ENCODE measurements at regions not wholly inside any gene's neighbourhood (a gene's known extent, or its start where the extent isn't known, plus 50 kb on each side); places are given as distances from the start of the nearest gene placed in this dataset.
"Not testable (repeated sequence)": the region's sequence is repeated elsewhere in the genome, so short reads cannot be mapped to it uniquely, and the experiment has no call there.

DNA sequence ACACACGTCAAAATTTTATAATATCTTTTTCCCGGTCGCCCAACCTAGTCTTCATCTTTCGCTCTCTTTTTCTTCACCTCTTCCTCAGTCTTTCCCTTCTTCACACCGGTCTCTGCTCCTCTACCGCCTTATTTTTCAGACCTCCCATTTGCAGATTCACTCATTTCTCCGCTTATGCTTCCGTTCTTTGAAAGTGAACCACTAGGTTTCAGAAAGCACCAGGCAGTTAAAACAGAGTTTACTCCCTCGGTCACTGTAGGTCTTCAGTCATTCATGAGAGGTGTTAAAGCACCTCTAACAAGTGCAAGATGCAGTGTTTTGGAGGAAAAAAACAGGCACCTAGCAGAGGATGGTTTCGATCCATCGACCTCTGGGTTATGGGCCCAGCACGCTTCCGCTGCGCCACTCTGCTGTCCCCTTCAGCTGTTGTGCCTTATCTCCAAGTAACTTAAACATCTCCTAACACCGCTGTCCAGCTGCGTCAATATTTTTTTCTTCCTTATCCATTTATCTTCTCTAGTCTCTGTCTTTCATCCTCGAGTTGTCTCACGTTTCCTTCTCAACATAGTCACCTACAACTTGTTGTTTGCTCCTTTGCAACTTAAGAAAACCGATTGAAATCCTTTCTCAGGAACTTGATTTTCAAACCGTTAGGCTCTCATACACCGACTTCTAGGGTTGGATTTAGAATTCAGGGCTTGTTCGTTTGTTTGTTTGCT is 119.7 kb upstream of the ZNF184 start:
- DNase-seq (ENCODE audit: low read depth in 2 of 2): peak in 1 of 2 donors; percentile 43

DNA sequence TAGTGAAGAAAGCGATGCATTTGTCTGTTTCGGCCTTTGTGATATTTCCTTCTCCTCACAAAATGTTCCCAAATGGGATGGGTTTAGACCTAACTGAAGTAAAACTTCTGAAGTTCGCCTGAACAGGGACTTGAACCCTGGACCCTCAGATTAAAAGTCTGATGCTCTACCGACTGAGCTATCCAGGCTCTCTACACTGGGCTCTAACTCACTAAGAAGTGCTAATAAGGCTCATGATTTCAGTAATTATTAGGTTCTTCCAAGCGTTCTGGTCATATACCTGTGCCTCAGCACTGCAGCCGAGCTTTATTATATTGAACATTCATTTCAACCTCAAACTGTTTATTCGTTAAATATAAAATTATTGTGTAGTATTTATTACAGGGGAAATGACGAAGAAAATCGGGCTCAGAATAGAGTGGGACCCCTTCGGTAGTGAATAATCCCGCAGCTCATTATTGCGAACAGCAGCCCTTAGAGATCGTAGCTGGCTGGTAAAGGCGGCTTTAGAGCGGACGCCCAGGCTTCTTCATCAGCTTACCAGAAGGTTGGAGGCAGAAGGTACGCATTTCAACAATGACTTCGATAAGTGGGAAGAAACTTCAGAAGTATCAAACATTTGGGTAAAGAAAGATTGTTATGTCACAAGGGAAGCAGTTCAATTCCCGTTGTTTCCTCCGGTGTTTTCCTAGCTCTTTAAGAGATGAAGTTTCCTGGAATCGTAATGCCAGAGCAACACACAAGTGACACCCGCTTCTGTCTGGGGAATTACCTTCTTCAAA is 119.0 kb upstream of the ZNF184 start:
- DNase-seq (ENCODE audit: low read depth in 2 of 2): no peak

DNA sequence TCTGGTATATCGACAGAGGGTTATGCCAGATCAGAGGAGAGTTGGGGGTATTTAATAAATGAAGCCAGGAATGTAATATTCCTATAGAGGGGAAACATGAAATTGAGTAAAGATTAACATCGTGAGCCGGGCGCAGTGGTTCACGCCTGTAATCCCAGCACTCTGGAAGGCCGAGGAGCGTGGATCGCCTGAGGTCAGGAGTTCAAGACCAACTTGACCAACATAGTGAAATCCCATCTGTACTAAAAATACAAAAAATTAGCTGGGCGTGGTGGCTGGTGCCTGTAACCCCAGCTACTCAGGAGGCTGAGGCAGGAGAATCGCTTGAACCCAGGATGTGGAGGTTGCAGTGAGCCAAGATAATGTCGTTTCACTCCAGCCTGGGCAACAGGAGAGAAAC is 112.4 kb upstream of the ZNF184 start:
- not testable (repeated sequence) for DNase-seq (ENCODE audit: low read depth in 2 of 2)

DNA sequence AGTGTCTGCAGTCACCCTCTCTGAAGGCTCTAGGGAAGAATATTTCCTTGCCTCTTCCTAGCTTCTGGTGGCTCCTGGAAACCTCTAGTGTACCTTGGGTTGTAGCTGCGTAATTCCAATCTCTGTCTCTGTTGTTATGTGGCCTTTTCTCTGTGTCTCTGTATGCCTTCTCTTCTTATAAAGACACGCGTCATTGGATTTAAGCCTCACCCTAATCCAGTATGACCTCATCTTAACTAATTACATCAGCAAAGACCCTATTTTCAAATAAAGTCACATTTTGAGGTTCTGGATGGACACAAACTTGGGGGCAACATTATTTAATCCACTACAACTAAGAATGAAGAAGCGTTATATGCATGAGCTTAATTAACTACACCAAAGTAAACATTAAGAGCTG is 111.4 kb upstream of the ZNF184 start:
- no peak for DNase-seq (ENCODE audit: low read depth in 2 of 2)

DNA sequence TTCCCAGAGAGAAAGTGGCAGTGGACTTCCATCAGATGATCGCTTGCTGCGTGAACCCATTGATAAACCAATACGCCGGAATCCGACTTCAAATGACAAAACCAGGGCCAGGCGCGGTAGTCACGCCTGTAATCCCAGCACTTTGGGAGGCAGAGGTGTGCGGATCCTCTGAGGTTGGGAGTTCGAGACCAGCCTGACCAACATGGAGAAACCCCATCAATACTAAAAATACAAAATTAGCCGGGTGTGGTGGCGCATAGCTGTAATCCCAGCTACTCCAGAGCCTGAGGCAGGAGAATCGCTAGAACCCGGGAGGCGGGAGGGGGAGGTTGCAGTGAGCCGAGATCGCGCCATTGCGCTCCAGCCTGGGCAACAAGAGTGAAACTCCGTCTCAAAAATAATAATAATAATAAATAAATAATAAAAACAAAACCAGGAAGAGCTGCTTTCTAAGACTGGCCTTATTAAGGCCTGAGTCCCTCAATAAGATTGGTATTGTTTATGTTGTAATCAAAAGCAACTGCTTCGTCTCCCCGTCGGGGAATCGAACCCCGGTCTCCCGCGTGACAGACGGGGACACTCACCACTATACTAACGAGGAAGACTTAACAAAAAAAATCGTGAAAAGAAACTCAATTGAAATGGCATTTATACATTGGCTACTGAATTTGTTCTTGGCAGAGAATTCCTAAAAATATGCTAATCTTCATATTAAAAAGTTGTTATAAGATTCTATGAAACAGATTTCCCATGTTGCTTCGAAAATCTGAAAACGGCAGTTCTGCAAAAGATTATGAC is 110.2 kb upstream of the ZNF184 start:
- DNase-seq (ENCODE audit: low read depth in 2 of 2): peak; percentile 56 to 71

DNA sequence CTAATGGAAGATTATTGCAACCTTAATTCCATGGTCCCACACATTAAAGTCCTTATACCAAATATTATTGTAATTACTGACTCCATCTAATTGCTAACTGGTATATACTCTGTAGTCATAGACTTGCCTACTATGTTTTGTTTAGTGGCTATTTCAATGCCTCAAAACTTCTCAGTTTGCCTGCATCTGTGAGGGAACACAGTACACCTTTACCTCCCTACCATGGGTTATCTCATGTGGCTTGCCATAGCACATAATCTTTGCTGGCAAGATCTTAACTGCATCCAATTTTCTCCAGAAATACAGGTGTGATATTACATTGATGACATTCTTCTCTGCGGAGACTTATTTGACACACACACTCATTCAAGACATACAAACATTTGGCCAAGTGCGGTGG is 107.1 kb upstream of the ZNF184 start:
- no peak for DNase-seq (ENCODE audit: low read depth in 2 of 2)

DNA sequence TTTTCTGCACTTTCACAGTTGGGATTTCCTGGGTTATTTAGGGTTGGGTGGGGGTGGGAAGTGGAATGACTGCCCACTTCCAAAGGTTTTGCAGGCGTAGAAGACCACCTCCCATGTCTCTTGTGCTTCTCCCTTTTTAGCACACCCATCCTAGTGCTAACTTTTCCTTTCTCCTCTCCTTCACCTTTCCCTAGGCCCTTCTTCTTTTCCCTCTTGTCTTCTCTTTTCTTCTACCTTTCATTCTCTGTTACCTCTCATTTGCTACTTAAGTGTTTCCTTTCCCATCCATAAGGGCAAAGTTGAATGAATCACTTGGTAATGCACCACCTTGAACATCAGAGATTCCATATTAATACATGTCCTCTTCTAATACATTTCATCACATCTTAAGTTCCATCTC is 105.0 kb upstream of the ZNF184 start:
- DNase-seq (ENCODE audit: low read depth in 2 of 2): no peak

DNA sequence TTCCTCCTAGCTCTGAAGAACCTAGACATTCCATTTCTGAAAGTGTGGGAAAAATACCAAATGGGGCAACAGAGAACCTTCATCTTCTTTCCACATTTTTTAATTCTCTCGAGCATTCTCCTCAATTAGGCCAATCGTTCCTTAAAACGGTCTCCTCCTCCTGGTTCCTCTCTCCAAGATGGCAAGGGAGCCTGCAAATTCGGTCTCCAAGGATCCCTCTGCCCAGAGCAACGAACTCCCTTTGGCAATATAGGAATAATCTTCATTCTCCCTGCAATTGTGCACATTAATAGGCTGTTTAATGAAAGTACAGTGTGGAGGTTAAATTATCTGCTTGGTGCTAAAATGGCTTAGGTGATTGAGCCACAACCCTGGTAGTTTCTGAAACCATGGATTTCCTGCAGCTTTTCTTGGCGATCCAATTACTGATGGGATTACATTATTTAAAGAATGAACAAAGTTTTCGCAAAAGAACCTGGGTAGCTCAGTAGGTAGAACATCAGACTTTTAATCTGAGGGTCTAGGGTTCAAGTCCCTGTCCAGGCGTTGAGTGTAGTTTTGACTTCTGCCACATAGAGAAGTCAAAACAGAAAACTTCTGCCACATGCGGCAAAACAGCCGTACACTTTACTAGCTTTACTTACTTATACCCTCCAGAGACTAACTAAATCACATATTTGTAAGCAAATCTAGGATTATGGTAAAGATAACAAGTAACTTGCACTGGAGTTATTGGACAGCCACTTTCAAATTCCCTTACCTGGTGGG is 102.9 kb upstream of the ZNF184 start:
- DNase-seq (ENCODE audit: low read depth in 2 of 2): no peak

DNA sequence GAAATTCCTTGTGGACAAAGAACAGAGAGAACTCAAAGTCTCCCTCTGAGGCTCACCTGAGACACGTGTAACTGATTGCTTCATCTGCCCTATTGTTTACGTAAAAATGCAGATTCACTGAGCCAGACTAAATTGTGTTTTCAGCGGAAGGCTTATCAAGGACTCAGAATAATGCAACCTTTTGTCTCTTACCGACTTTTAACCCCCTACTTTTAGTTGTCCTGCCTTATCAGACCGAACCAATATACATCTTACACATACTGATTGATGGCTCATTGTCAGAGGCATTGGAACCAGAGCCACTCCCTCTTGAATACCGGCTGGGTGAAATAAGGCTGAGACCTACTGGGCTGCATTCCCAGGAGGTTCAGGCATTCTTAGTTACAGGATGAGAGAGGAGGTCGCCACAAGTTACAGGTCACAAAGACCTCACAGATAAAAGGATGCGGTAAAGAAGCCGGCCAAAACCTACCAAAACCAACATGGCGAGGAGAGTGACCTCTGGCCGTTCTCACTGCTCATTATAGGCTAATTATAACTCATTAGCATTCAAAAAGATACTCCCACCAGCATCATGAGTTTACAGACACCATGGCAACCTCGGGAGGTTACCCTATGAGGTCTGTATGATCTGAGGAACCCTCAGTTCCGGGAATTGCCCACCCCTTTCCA is 95.5 kb upstream of the ZNF184 start:
- no peak for DNase-seq (ENCODE audit: low read depth in 2 of 2)

DNA sequence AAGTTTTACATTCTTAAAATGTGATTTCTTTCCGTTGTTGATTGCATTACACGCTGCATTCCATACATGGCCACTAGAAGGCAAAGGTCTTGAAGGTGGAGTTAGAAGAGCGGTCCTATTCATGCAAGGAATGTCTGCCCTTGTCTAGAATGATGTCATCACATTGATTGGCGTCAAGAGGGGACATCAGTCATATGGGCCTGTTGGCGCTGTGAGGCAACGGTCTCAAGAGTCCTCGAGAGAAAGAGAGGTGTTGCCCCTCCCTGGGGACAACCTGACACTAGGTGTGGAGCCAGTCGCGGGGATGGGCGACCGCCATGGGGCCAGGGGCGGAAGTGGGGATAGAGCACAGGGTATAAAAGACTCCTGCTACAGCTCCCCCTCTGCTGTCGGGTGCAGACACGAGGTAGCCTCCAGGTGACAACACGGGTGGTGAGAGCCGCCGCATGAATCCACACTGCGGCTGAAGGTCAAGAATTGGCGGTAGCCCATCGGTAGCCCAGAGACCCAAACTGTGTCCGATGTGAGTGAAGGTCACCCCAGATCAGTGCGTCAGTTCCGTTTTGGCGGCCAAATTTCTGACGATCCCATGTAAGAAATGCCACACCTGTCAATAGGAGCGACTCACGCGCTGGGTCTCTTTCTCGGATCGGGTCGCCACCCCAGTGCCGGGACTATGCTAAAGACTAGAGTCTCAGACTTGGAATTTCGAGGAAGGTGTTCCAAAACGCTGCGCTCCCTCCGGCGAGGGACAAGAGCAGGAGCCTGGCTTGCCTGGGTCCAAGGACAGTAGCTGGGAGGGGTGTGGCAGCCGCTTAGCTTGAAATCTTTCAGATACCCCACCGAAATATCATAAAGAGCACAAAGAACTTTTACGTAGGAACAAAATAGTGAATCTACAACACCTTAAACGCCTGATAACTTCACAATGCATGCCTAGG is 93.2 kb upstream of the ZNF184 start:
- DNase-seq (ENCODE audit: low read depth in 2 of 2): no peak

DNA sequence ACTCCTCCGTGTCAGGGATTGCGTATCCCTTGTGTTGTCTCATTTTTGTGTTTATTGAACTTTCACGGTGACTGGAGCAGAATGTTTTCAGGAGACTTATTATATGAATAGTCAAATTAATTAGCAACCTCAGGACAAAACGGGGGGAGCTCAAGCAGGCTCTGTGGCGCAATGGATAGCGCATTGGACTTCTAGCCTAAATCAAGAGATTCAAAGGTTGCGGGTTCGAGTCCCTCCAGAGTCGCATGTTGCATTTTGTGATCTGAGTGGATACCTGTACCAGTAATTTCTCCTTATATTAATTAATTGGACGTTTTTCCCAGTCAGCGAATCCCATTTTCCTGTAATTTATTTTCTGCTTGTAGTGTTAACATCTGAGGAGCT is 89.1 kb upstream of the ZNF184 start:
- no peak for DNase-seq (ENCODE audit: low read depth in 2 of 2)

DNA sequence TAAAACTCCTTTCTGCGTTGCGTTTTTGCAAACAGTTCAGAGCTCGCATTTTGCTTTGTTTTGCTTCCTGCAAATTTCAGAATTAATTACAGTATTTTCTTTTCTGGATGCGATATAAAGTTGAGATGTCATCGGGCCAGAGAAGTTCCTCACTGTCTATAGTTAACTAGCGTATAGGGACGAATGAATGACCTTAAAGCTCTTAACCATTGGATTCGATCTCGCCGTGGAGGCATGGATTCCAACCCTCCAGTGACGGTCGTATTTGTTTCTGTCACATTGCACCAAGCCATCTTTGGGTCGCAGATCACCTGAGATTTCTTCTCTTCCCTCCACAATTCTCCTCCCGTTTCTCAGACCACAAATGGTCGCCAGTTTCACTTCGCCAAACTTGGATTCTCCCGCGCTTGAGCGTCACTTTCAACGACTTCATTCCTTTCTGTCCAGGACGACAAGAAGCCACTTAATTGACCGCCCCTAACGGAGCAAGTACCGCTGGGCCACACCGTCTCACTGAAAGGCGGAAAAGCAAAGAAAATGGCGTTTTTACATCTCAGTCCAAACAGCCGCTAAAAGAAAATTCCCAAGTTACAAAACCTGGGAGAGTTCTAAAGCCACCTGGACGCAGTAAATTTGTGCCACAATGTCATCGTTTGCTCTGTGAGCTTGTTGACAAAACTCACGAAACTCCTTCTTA is 85.3 kb upstream of the ZNF184 start:
- DNase-seq (ENCODE audit: low read depth in 2 of 2): no peak

DNA sequence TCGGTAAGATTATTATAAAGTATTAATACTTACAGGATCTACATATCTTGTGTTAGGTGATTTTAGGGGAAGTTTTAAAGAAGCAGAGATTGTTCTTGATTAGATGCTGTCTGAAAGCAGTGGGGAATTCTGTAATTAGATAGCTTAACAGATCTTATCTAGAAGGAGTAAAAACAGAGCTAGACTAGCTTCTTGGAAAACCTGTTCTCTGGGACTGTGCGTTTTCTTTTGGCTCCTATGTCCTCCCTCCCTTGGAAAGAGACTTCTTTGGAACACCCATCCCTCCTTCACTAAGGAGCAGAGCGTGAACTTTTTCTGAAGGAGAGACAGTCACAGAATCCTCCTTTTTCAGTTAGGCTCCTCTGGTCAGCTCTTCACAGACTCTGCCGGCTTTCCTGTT is 83.5 kb upstream of the ZNF184 start:
- no peak for DNase-seq (ENCODE audit: low read depth in 2 of 2)

DNA sequence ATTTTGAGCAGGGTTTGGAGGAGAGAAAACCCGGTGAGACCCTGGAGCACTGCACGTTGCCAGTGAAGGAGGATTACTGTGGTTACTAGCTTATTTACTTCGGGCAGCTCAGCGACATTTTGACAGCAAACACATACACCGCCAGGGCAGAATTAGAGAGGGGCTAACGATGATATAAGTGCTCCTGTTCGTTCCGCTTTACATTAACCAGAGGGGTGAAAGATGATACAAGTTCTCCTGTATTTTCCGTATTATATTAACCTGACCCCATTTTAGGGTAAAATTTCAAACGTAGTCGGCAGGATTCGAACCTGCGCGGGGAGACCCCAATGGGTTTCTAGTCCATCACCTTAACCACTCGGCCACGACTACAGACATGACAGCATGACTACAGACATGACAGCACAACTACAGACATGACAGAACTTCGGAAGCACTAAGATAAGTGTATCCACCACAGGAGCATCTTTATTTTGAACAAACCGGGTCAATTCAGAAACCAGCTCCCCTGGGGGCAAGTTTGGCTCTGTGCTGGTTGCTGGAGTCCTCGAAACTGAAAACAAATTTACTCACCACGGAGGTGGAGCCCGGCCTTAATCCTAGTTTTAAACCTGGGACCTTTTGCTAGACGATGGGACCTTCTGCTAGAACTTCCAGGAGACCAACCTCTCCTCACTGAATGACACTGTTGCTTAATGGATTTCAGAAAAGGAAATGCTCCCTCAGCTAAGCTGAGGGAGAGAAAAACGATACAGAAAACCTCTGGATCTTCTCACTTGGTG is 80.4 kb upstream of the ZNF184 start:
- peak; percentile 35 to 43 for DNase-seq (ENCODE audit: low read depth in 2 of 2)

DNA sequence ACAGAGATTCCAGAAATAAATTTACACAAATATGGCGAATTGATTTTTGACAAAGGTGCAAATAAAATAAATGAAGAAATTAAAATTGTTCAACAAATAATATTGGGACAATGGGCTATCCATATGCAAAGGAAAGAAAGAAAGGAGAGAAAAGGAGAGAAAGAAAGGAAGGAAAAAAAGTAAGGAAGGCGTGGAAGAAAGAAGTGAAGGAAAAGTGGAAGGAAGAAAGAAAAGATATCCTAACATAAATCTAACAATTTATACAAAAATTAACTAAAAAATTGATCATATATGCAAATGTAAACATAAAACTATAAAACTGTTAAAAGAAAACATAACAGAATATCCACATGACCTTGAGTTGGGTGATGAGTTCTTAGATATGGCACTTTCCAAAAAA is 78.7 kb upstream of the ZNF184 start:
- DNase-seq (ENCODE audit: low read depth in 2 of 2): no peak

DNA sequence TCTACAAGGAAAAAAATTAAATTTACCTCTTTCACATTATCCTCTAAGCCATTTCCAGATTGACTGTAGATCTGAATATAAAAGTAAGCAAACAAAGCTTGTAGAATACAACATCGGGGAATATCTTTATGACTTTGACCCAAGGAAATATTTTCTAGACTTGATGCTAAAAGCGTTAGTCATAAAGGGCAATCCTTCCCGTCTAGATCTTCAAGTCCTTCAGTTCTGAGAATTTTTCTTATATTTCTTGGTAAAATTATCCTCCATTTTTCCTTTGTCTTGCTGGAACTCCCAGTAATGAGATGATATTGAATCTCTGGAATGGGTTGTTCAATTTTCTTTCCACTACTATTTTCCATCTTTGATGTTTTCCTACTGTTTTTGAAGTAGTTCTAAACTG is 77.8 kb upstream of the ZNF184 start:
- no peak for DNase-seq (ENCODE audit: low read depth in 2 of 2)

DNA sequence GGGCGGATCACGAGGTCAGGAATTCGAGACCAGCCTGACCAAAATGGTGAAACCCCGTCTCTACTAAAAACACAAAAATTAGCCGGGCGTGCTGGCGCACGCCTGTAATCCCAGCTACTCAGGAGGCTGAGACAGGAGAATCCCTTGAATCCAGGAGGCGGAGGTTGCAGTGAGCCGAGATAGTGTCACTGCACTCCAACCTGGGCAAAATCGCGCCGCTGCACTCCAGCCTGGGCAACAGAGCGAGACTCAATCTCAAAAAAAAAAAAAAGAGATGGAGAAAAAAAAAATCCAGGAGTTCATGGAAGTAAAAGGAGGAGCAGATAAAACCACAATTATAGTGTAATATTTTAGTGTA is 76.3 kb upstream of the ZNF184 start:
- DNase-seq (ENCODE audit: low read depth in 2 of 2): not testable (repeated sequence)

DNA sequence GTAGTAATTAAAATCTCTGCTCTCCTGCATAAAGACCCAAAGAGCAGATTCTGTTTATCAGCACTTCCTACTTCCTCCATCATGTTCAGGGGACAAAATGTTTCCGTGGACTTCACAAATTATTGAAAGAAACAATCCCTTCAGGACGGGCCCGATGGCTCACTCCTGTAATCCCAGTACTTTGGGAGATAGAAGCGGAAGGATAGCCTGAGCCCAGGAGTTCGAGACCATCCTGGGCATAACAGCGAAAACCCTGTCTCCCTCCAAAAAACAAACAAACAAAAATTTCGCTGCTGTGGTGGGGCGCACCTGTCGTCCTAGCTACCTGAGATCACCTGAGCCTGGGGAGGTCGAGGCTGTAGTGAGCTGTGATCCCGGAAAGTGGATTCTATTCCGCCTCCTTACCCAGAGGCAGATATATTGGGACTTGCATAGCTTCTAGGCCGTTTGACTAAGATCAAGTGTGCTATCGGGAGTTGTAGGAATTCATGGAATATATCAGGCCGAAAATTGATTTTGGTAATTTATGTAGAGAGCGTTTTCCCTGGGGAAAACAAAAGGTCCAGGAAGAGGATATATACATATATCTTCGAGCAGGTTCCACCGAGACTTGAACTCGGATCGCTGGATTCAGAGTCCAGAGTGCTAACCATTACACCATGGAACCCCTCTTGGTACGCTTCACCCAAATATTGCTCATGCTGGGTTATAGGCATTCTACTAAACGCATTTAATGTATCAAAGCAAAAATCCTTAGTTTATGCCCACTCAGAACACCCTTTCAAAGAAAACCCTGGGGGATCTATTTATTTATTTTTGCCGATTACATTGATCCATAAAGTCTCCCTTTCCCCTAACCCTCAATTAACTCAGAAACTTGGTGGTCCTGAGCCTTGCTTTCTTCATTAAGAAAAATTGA is 74.5 kb upstream of the ZNF184 start:
- DNase-seq (ENCODE audit: low read depth in 2 of 2): peak; percentile 32 to 56

Data from stimulated activated CD4-positive, alpha-beta T cell treated with anti-CD3 and anti-CD28 coated beads, Interleukin-4, amount 100 ng/mL, for 48 hours (primary cell).